H9 (cell line): ENCODE measurements at regions not wholly inside any gene's neighbourhood (a gene's known extent, or its start where the extent isn't known, plus 50 kb on each side); places are given as distances from the start of the nearest gene placed in this dataset.
"Not testable (repeated sequence)": the region's sequence is repeated elsewhere in the genome, so short reads cannot be mapped to it uniquely, and the experiment has no call there.

Source experiments
- DNase-seq: peaks from one replicate; pipeline ENCODE4 v3.0.0-alpha.2; 2017
- H2AFZ ChIP-seq: one replicate; pipeline ENCODE4 v1.6.1; 2013; ENCODE audit warnings: mild to moderate bottlenecking, low read length, control low read depth, moderate library complexity
- H2AK5ac ChIP-seq: 2 replicates; pipeline ENCODE4 v1.6.1; 2013; ENCODE audit warnings: low read length, control low read depth, mixed read lengths; ENCODE audit not compliant: insufficient read length
- H2BK120ac ChIP-seq: one replicate; pipeline ENCODE4 v1.6.1; 2013; ENCODE audit warnings: low read depth, mild to moderate bottlenecking, low read length, control low read depth, inconsistent platforms; ENCODE audit not compliant: poor library complexity, severe bottlenecking
- H2BK12ac ChIP-seq: 2 replicates; pipeline ENCODE4 v1.6.1; 2013; ENCODE audit warnings: low read length, control low read depth, mixed read lengths, low read depth; ENCODE audit not compliant: insufficient read length
- H2BK15ac ChIP-seq: 2 replicates; pipeline ENCODE4 v1.6.1; 2013; ENCODE audit warnings: low read depth, low read length, control low read depth
- H2BK20ac ChIP-seq: one replicate; pipeline ENCODE4 v1.6.1; 2013; ENCODE audit warnings: low read depth, mild to moderate bottlenecking, low read length, control low read depth, inconsistent platforms; ENCODE audit not compliant: poor library complexity, severe bottlenecking
- H2BK5ac ChIP-seq: 2 replicates; pipeline ENCODE4 v1.6.1; 2013; ENCODE audit warnings: low read length, control low read depth, mixed read lengths; ENCODE audit not compliant: insufficient read length
- H3K14ac ChIP-seq: 2 replicates; pipeline ENCODE4 v1.6.1; 2013; ENCODE audit warnings: low read length, control low read depth; ENCODE audit not compliant: insufficient read depth
- H3K18ac ChIP-seq: 2 replicates; pipeline ENCODE4 v1.6.1; 2013; ENCODE audit warnings: low read depth, mild to moderate bottlenecking, mixed read lengths, low read length, control low read depth; ENCODE audit not compliant: insufficient read length
- H3K23ac ChIP-seq: 2 replicates; pipeline ENCODE4 v1.6.1; 2013; ENCODE audit warnings: low read length, control low read depth, mixed read lengths, low read depth; ENCODE audit not compliant: insufficient read length
- H3K23me2 ChIP-seq: 2 replicates; pipeline ENCODE4 v1.6.1; 2013; ENCODE audit warnings: low read depth, mild to moderate bottlenecking, mixed read lengths, low read length, control low read depth; ENCODE audit not compliant: insufficient read length, poor library complexity, severe bottlenecking
- H3K27ac ChIP-seq: 2 replicates; pipeline ENCODE4 v1.5.1; 2013; ENCODE audit warnings: low read length, control low read depth, mixed read lengths, low read depth; ENCODE audit not compliant: insufficient read length
- H3K27me3 ChIP-seq: 2 replicates; pipeline ENCODE4 v1.6.1; 2013; ENCODE audit warnings: low read length, control low read depth, inconsistent platforms; ENCODE audit not compliant: insufficient read depth
- H3K4ac ChIP-seq: 2 replicates; pipeline ENCODE4 v1.6.1; 2013; ENCODE audit warnings: low read depth, mild to moderate bottlenecking, control low read depth, inconsistent platforms, low read length, moderate library complexity
- H3K4me1 ChIP-seq: 2 replicates; pipeline ENCODE4 v1.6.1; 2013; ENCODE audit warnings: low read length, control low read depth, inconsistent platforms; ENCODE audit not compliant: insufficient read depth
- H3K4me2 ChIP-seq: 2 replicates; pipeline ENCODE4 v1.6.1; 2013; ENCODE audit warnings: low read length, control low read depth, mixed read lengths; ENCODE audit not compliant: insufficient read length, insufficient read depth
- H3K56ac ChIP-seq: 2 replicates; pipeline ENCODE4 v1.6.1; 2013; ENCODE audit warnings: low read depth, mild to moderate bottlenecking, mixed read lengths, low read length, control low read depth; ENCODE audit not compliant: insufficient read length
- H3K79me1 ChIP-seq: 2 replicates; pipeline ENCODE4 v1.6.1; 2013; ENCODE audit warnings: low read depth, mild to moderate bottlenecking, moderate library complexity, low read length, control low read depth, inconsistent platforms; ENCODE audit not compliant: insufficient read depth, poor library complexity, severe bottlenecking
- H3K79me2 ChIP-seq: 2 replicates; pipeline ENCODE4 v1.6.1; 2013; ENCODE audit warnings: low read length, control low read depth, inconsistent platforms; ENCODE audit not compliant: insufficient read depth
- H3K9ac ChIP-seq: 2 replicates; pipeline ENCODE4 v1.6.1; 2013; ENCODE audit warnings: low read length, control low read depth, mixed read lengths; ENCODE audit not compliant: insufficient read length; ENCODE audit errors: extremely low read depth
- H3K9me3 ChIP-seq: one replicate; pipeline ENCODE4 v1.6.1; 2013; ENCODE audit warnings: low read depth, low read length, inconsistent platforms; ENCODE audit not compliant: control insufficient read depth
- H3T11ph ChIP-seq: one replicate; pipeline ENCODE4 v1.6.1; 2013; ENCODE audit warnings: mild to moderate bottlenecking, low read length, control low read depth, inconsistent platforms
- H4K20me1 ChIP-seq: one replicate; pipeline ENCODE4 v1.6.1; 2013; ENCODE audit not compliant: control insufficient read depth, insufficient read length, insufficient read depth
- H4K5ac ChIP-seq: 2 replicates; pipeline ENCODE4 v1.6.1; 2013; ENCODE audit warnings: low read depth, mild to moderate bottlenecking, mixed read lengths, low read length, control low read depth; ENCODE audit not compliant: insufficient read length
- H4K8ac ChIP-seq: replicated peaks from 2 replicates; pipeline ENCODE4 v1.6.1; 2013; ENCODE audit warnings: low read length, control low read depth, mixed read lengths, low read depth; ENCODE audit not compliant: insufficient read length
- H4K91ac ChIP-seq: 2 replicates; pipeline ENCODE4 v1.6.1; 2013; ENCODE audit warnings: low read depth, mild to moderate bottlenecking, moderate library complexity, mixed read lengths, low read length, control low read depth; ENCODE audit not compliant: insufficient read length
- H3K27ac Mint-ChIP-seq, 3 experiments: 2 replicates in 2 of 3; 3 replicates in 1 of 3; pipeline ENCODE4 v1.8.0; 2020 to 2021; ENCODE audit warnings: mixed read lengths in 3 of 3, mild to moderate bottlenecking in 1 of 3, moderate library complexity in 1 of 3
- H3K27me3 Mint-ChIP-seq: 2 replicates; pipeline ENCODE4 v1.8.0; 2021; ENCODE audit warnings: low read depth, mild to moderate bottlenecking, moderate library complexity, mixed read lengths
- H3K36me3 Mint-ChIP-seq, 3 experiments: 2 replicates in 2 of 3; 3 replicates in 1 of 3; pipeline ENCODE4 v1.8.0; 2020 to 2021; ENCODE audit warnings: low read depth in 3 of 3, mixed read lengths in 3 of 3; ENCODE audit not compliant: insufficient read depth in 1 of 3
- H3K4me1 Mint-ChIP-seq, 2 experiments: 2 replicates each; pipeline ENCODE4 v1.8.0; 2020; ENCODE audit warnings: mixed read lengths in 2 of 2
- H3K4me3 Mint-ChIP-seq, 2 experiments: 2 replicates in 1 of 2; 3 replicates in 1 of 2; pipeline ENCODE4 v1.8.0; 2020 to 2021; ENCODE audit warnings: mild to moderate bottlenecking in 2 of 2, mixed read lengths in 2 of 2, moderate library complexity in 1 of 2
- H3K9me3 Mint-ChIP-seq, 2 experiments: 2 replicates in 1 of 2; 3 replicates in 1 of 2; pipeline ENCODE4 v1.8.0; 2020; ENCODE audit warnings: mild to moderate bottlenecking in 2 of 2, mixed read lengths in 2 of 2, moderate library complexity in 1 of 2
- CTCF ChIP-seq: fragments of 200-600 bp; sonication (generic); conservative IDR thresholded peaks from 3 replicates; pipeline ENCODE4 v1.8.0; 2021; ENCODE audit warnings: antibody characterized with exemption, mild to moderate bottlenecking
- WGBS: extraction: QIAGEN DNeasy Blood & Tissue Kit; methylation state at CpG from one replicate; pipeline ENCODE4 v1.1.7; 2013; ENCODE audit warnings: missing lambda C conversion rate, low lambda C conversion rate, mixed read lengths; ENCODE audit not compliant: insufficient read length; ENCODE audit errors: extremely low coverage; 5-methylcytosine and 5-hydroxymethylcytosine counted together

GRCh38 chr13:90732049-90732448, 615.4 kb upstream of the MIR17HG start:
- no peak overlapping the region for H2BK20ac ChIP-seq
- H3K27me3 Mint-ChIP-seq: no peaks in the 10 kb centered on the region
- H3K4me1 ChIP-seq: no peaks in the 10 kb centered on the region
- H4K20me1 ChIP-seq: no peaks in the 10 kb centered on the region
- H3K4me2 ChIP-seq: no peak overlapping the region
- no peak overlapping the region for H3K9ac ChIP-seq
- peak overlapping the region in 1 of 3 experiments; percentile 47; a peak in 1 of 7 replicates for H3K27ac Mint-ChIP-seq
- peak; percentile 64 for TF ChIP-seq CTCF
- H3K14ac ChIP-seq: no peak overlapping the region
- no peaks in the 10 kb centered on the region for H3K9me3 ChIP-seq
- no peak overlapping the region for H3T11ph ChIP-seq
- WGBS: no CpG with 5 or more reads among the region's 2 CpGs
- H3K56ac ChIP-seq: no peak overlapping the region
- no peaks in the 10 kb centered on the region for H3K23me2 ChIP-seq
- no peak overlapping the region for H3K4me3 Mint-ChIP-seq
- H4K91ac ChIP-seq: no peak overlapping the region
- H2BK5ac ChIP-seq: no peak overlapping the region
- H3K79me2 ChIP-seq: no peaks in the 10 kb centered on the region
- peaks cover 8 to 19% (median 15%) of the 10 kb centered on the region in 3 experiments for H3K36me3 Mint-ChIP-seq
- no peak overlapping the region for H3K27ac ChIP-seq
- H4K5ac ChIP-seq: no peak overlapping the region
- no peak overlapping the region for H4K8ac ChIP-seq
- H3K4me1 Mint-ChIP-seq: no peaks in the 10 kb centered on the region
- no peaks in the 10 kb centered on the region for H3K27me3 ChIP-seq
- no peak overlapping the region for H2AK5ac ChIP-seq
- no peak overlapping the region for H2AFZ ChIP-seq
- peaks cover 29 to 35% of the 10 kb centered on the region in 2 experiments; a peak in 4 of 5 replicates for H3K9me3 Mint-ChIP-seq
- no peak overlapping the region for H3K4ac ChIP-seq
- no peak overlapping the region for H3K18ac ChIP-seq
- H3K23ac ChIP-seq: no peak overlapping the region
- H2BK15ac ChIP-seq: no peak overlapping the region
- no peaks in the 10 kb centered on the region for H3K79me1 ChIP-seq
- peak; percentile 74 for DNase-seq
- no peak overlapping the region for H2BK12ac ChIP-seq
- no peak overlapping the region for H2BK120ac ChIP-seq

- H3K27ac Mint-ChIP-seq, H3T11ph ChIP-seq, H4K8ac ChIP-seq, H3K4me2 ChIP-seq, H3K79me1 ChIP-seq, H2BK15ac ChIP-seq, H3K79me2 ChIP-seq, H3K9ac ChIP-seq, H2BK120ac ChIP-seq, H3K27me3 Mint-ChIP-seq, H2AK5ac ChIP-seq, H4K5ac ChIP-seq, H2AFZ ChIP-seq, H3K27ac ChIP-seq, H3K14ac ChIP-seq, H2BK5ac ChIP-seq, H2BK12ac ChIP-seq, H4K91ac ChIP-seq, H3K9me3 ChIP-seq, H3K4me3 Mint-ChIP-seq, H4K20me1 ChIP-seq, H3K4ac ChIP-seq, H3K23ac ChIP-seq, H3K56ac ChIP-seq, H2BK20ac ChIP-seq, H3K27me3 ChIP-seq, H3K4me1 ChIP-seq, H3K4me1 Mint-ChIP-seq, H3K23me2 ChIP-seq, H3K18ac ChIP-seq, DNase-seq: not testable (repeated sequence)
- Mint-ChIP-seq H3K36me3 (peaks cover 8 to 19% (median 15%) of the 10 kb centered on the region in 3 experiments), H3K9me3 (peaks cover 29 to 41% of the 10 kb centered on the region in 2 experiments; a peak in 4 of 5 replicates)
These were observed 613.0 kb upstream of the MIR17HG start for GRCh38 chr13:90734497-90734896.
